Breast epithelium (tissue), 4 donors: ENCODE measurements at regions not wholly inside any gene's neighbourhood (a gene's known extent, or its start where the extent isn't known, plus 50 kb on each side); places are given as distances from the start of the nearest gene placed in this dataset.
A peak's percentile ranks its signal among the peaks of the same experiment; 100 is the strongest.

Experiments
- DNase-seq, 2 donors: peaks; one replicate each; pipeline ENCODE4 v3.0.0-alpha.2; 2019; ENCODE audit warnings: low spot score in 2 of 2
- H3K27ac ChIP-seq, 2 donors: fragments of 200-600 bp; sonication (generic) in 1 of 2; one replicate each; pipeline ENCODE4 v1.5.1; 2016 to 2019; ENCODE audit warnings: mild to moderate bottlenecking in 1 of 2
- H3K27me3 ChIP-seq, 2 donors: fragments of 200-600 bp; sonication (generic) in 1 of 2; one replicate each; pipeline versions ENCODE4 v1.5.1 to v1.6.0; 2017 to 2019; ENCODE audit warnings: control low read depth in 1 of 2, mild to moderate bottlenecking in 1 of 2
- H3K36me3 ChIP-seq: fragments of 200-600 bp; one replicate; pipeline ENCODE4 v1.5.1; 2019
- H3K4me1 ChIP-seq, 2 donors: fragments of 200-600 bp; sonication (generic); one replicate each; pipeline ENCODE4 v1.5.1; 2016 to 2019; ENCODE audit warnings: control low read depth in 1 of 2
- H3K4me3 ChIP-seq, 3 donors: fragments of 200-600 bp; sonication (generic); 1 replicate in 2 of 3; 2 replicates in 1 of 3; pipeline ENCODE4 v1.5.1; 2016 to 2019; ENCODE audit warnings: mild to moderate bottlenecking in 3 of 3, moderate library complexity in 2 of 3
- H3K9me3 ChIP-seq, 2 donors: fragments of 200-600 bp; sonication (generic) in 1 of 2; one replicate each; pipeline ENCODE4 v1.5.1; 2016 to 2019; ENCODE audit warnings: control low read depth in 1 of 2
- CTCF ChIP-seq, 3 donors: fragments of 450-650 bp; IDR thresholded peaks; one replicate each; pipeline ENCODE4 v1.5.1; 2016 to 2017; ENCODE audit warnings: antibody characterized with exemption in 3 of 3, mild to moderate bottlenecking in 3 of 3, moderate library complexity in 3 of 3
- POLR2A ChIP-seq: fragments of 450-650 bp; IDR thresholded peaks from one replicate; pipeline ENCODE4 v1.6.1; 2016; ENCODE audit warnings: antibody characterized with exemption, mild to moderate bottlenecking, moderate library complexity
- POLR2AphosphoS5 ChIP-seq, 3 donors: sonication (generic); formaldehyde crosslinking; IDR thresholded peaks; one replicate each; pipeline ENCODE4 v1.6.1; 2017; ENCODE audit warnings: antibody characterized with exemption in 3 of 3
- intact Hi-C: fragments of 100-400 bp; cut with DNase I; formaldehyde crosslinking; loops from one replicate; pipeline ENCODE4 v1.15.1; 2023; ENCODE audit warnings: low total_unique reads

GRCh38 chr12:54711669-54712068, 63.5 kb upstream of the DCD start:
- intact Hi-C loops: no loop called here
- Histone ChIP-seq H3K27me3 (no peaks in the 10 kb centered on the region), H3K27ac (no peak overlapping the region), H3K9me3 (no peaks in the 10 kb centered on the region), H3K36me3 (no peaks in the 10 kb centered on the region), H3K4me3 (no peak overlapping the region), H3K4me1 (no peaks in the 10 kb centered on the region)
- TF ChIP-seq POLR2A: no peak
- TF ChIP-seq POLR2AphosphoS5 (IDR thresholded peaks at IDR 0.05): no peak
- no peak for TF ChIP-seq CTCF (IDR thresholded peaks at IDR 0.05)
- DNase-seq: no peak

GRCh38 chr12:54708826-54709225, 60.7 kb upstream of the DCD start:
- Histone ChIP-seq H3K4me1 (no peaks in the 10 kb centered on the region), H3K4me3 (no peak overlapping the region), H3K27me3 (no peaks in the 10 kb centered on the region), H3K27ac (no peak overlapping the region), H3K9me3 (no peaks in the 10 kb centered on the region), H3K36me3 (no peaks in the 10 kb centered on the region)
- DNase-seq: no peak
- TF ChIP-seq POLR2A (no peak), POLR2AphosphoS5 (IDR thresholded peaks at IDR 0.05) (no peak), CTCF (IDR thresholded peaks at IDR 0.05) (no peak)
- intact Hi-C loops: no loop called here

- no peak for DNase-seq
- no peaks in the 10 kb centered on the region for H3K9me3 ChIP-seq
- intact Hi-C loops: no loop called here
- no peaks in the 10 kb centered on the region for H3K36me3 ChIP-seq
- H3K4me1 ChIP-seq: no peaks in the 10 kb centered on the region
- H3K4me3 ChIP-seq: no peak overlapping the region
- H3K27ac ChIP-seq: no peak overlapping the region
- H3K27me3 ChIP-seq: no peaks in the 10 kb centered on the region
- no peak for TF ChIP-seq POLR2AphosphoS5 (IDR thresholded peaks at IDR 0.05)
- no peak for TF ChIP-seq CTCF (IDR thresholded peaks at IDR 0.05)
- TF ChIP-seq POLR2A: no peak
Measured at GRCh38 chr12:54704202-54704601, 56.0 kb upstream of the DCD start.

GRCh38 chr12:54701940-54702592, 53.9 kb upstream of the DCD start:
- Histone ChIP-seq H3K36me3 (no peaks in the 10 kb centered on the region), H3K27me3 (no peaks in the 10 kb centered on the region), H3K27ac (no peak overlapping the region), H3K9me3 (no peaks in the 10 kb centered on the region), H3K4me1 (no peaks in the 10 kb centered on the region), H3K4me3 (no peak overlapping the region)
- intact Hi-C loops: no loop called here
- no peak for DNase-seq
- TF ChIP-seq CTCF (IDR thresholded peaks at IDR 0.05) (peak; percentile 30 to 65 (median 56)), POLR2A (no peak), POLR2AphosphoS5 (IDR thresholded peaks at IDR 0.05) (no peak)

GRCh38 chr12:54700849-54701248, 52.7 kb upstream of the DCD start:
- Histone ChIP-seq H3K4me1 (no peaks in the 10 kb centered on the region), H3K9me3 (no peaks in the 10 kb centered on the region), H3K4me3 (no peak overlapping the region), H3K36me3 (no peaks in the 10 kb centered on the region), H3K27ac (no peak overlapping the region), H3K27me3 (no peaks in the 10 kb centered on the region)
- intact Hi-C loops: no loop called here
- TF ChIP-seq POLR2A: no peak
- DNase-seq: no peak

GRCh38 chr12:54700301-54700700, 52.1 kb upstream of the DCD start:
- Histone ChIP-seq H3K36me3 (no peaks in the 10 kb centered on the region), H3K27me3 (no peaks in the 10 kb centered on the region), H3K4me3 (no peak overlapping the region), H3K4me1 (no peaks in the 10 kb centered on the region), H3K9me3 (no peaks in the 10 kb centered on the region), H3K27ac (no peak overlapping the region)
- intact Hi-C loops: no loop called here
- DNase-seq: no peak
- TF ChIP-seq POLR2AphosphoS5 (IDR thresholded peaks at IDR 0.05) (no peak), POLR2A (no peak), CTCF (IDR thresholded peaks at IDR 0.05) (no peak)
